Activated T-helper 1 cell treated with anti-CD3 and anti-CD28 coated beads, Interleukin-12 subunit alpha, Interleukin-12 subunit beta, Interleukin-2, Interleukin-4 antibody, amounts not matched to agents 30 ng/mL and 10 ng/mL and 1 ng/mL, durations not matched to agents 14 hours and 24 hours and 36 hours (primary cell): ENCODE measurements at regions not wholly inside any gene's neighbourhood (a gene's known extent, or its start where the extent isn't known, plus 50 kb on each side); places are given as distances from the start of the nearest gene placed in this dataset.

ENCODE experiments used
- DNase-seq: peaks from one replicate; pipeline ENCODE4 v3.0.0; 2021; ENCODE audit warnings: low spot score
- H3K27ac Mint-ChIP-seq: one replicate; pipeline ENCODE4 v1.8.0; 2021; ENCODE audit warnings: mild to moderate bottlenecking, mixed read lengths
- H3K27me3 Mint-ChIP-seq: one replicate; pipeline ENCODE4 v1.8.0; 2022; ENCODE audit warnings: mild to moderate bottlenecking, moderate library complexity, mixed read lengths; ENCODE audit not compliant: insufficient read depth
- H3K36me3 Mint-ChIP-seq: one replicate; pipeline ENCODE4 v1.8.0; 2021; ENCODE audit warnings: low read depth, mixed read lengths
- H3K4me1 Mint-ChIP-seq: one replicate; pipeline ENCODE4 v1.8.0; 2021; ENCODE audit warnings: low read depth, mixed read lengths
- H3K4me3 Mint-ChIP-seq: one replicate; pipeline ENCODE4 v1.8.0; 2021; ENCODE audit warnings: mild to moderate bottlenecking, moderate library complexity, mixed read lengths
- H3K9me3 Mint-ChIP-seq: one replicate; pipeline ENCODE4 v1.8.0; 2021; ENCODE audit warnings: mixed read lengths
- intact Hi-C: fragments of 100-400 bp; cut with micrococcal nuclease; formaldehyde crosslinking; loops from one replicate; pipeline ENCODE4 v1.15.1; 2024

- no peaks in the 10 kb centered on the region for H3K36me3 Mint-ChIP-seq
- no peaks in the 10 kb centered on the region for H3K9me3 Mint-ChIP-seq
- H3K4me3 Mint-ChIP-seq: no peak overlapping the region
- intact Hi-C loops: loop anchor here (1.0 kb wide), 1 partner anchor 1406 kb away; no protein-coding TSS in a partner anchor
- no peak overlapping the region for H3K27ac Mint-ChIP-seq
- H3K4me1 Mint-ChIP-seq: no peaks in the 10 kb centered on the region
- H3K27me3 Mint-ChIP-seq: no peaks in the 10 kb centered on the region
- DNase-seq: no peak
These were observed 91.6 kb downstream of the TMX3 start for GRCh38 chr18:68623342-68623741.

DNA sequence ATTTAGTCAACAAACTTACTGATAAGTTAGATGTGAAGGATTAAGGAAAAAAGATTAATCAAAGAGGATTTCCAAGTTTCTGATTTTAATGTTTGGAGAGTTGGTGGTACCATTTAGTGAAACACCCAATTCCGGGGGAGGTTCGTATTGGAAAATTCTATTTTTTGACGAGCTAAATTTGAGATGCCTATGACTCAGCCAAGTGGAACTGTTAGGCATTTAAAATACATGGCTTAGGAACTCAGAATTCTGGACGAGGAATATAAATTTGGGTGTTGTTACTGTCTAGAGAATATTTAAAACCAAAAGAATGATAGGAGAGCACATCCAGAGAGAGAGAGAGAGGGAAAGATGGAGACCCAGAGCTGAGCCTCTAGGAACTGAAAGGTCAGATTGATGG, 103.6 kb downstream of the TMX3 start:
- H3K27ac Mint-ChIP-seq: no peak overlapping the region
- no peak overlapping the region for H3K4me3 Mint-ChIP-seq
- no peaks in the 10 kb centered on the region for H3K36me3 Mint-ChIP-seq
- no peak for DNase-seq
- no peaks in the 10 kb centered on the region for H3K9me3 Mint-ChIP-seq
- no peaks in the 10 kb centered on the region for H3K4me1 Mint-ChIP-seq
- intact Hi-C loops: no loop called here
- H3K27me3 Mint-ChIP-seq: no peaks in the 10 kb centered on the region

GRCh38 chr18:68608851-68609490, 105.9 kb downstream of the TMX3 start:
- Mint-ChIP-seq H3K27ac (no peak overlapping the region), H3K4me3 (no peak overlapping the region), H3K4me1 (no peaks in the 10 kb centered on the region), H3K36me3 (no peaks in the 10 kb centered on the region), H3K27me3 (peaks cover 2% of the 10 kb centered on the region), H3K9me3 (no peaks in the 10 kb centered on the region)
- intact Hi-C loops: no loop called here
- DNase-seq: no peak

GRCh38 chr18:68607852-68608251, 107.1 kb downstream of the TMX3 start:
- intact Hi-C loops: no loop called here
- Mint-ChIP-seq H3K36me3 (no peaks in the 10 kb centered on the region), H3K9me3 (no peaks in the 10 kb centered on the region), H3K27me3 (peaks cover 2% of the 10 kb centered on the region), H3K4me3 (no peak overlapping the region), H3K4me1 (no peaks in the 10 kb centered on the region), H3K27ac (no peak overlapping the region)
- DNase-seq: no peak

DNA sequence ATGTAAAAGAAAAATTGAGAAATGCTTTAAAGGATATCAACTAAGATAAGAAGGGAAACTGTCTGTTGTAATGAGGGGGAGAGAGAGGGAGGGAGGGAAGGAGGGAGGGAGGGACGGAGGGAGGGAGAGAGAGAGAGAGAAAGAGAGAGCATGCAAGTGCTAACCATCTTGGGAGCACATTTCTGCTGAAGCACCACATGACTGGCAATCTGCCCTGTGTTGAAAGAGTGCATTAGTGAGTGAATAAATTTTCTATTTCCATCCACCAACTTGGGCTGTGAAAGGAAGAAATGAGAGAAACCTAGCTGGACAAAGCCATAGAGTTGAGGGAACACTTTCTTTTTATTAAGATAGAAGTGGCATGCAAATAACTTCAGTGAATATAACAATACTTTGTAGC, 110.7 kb downstream of the TMX3 start:
- no peak for DNase-seq
- H3K4me3 Mint-ChIP-seq: no peak overlapping the region
- no peaks in the 10 kb centered on the region for H3K9me3 Mint-ChIP-seq
- no peaks in the 10 kb centered on the region for H3K4me1 Mint-ChIP-seq
- H3K27me3 Mint-ChIP-seq: peaks cover 2% of the 10 kb centered on the region
- no peak overlapping the region for H3K27ac Mint-ChIP-seq
- H3K36me3 Mint-ChIP-seq: no peaks in the 10 kb centered on the region
- intact Hi-C loops: no loop called here

DNA sequence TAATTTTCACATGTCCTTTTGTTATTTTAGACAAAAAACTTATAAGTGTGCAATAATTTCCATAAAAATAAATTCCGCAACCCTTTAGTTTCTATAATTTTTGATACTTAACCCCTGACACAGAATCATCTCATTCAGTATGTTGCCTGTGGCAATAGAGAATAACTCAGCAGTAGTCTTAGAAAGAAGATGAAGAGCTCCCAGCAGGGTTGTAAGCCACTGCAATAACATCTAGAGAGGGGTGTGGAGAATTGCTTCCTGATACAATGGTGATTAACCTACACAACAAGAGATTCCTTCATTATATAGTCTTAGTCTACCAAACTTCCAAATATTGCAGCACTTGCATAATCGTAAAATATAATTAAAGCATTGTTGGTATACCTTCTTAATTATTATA, 118.9 kb downstream of the TMX3 start:
- Mint-ChIP-seq H3K27me3 (no peaks in the 10 kb centered on the region), H3K4me3 (no peak overlapping the region), H3K36me3 (no peaks in the 10 kb centered on the region), H3K4me1 (no peaks in the 10 kb centered on the region), H3K27ac (no peak overlapping the region), H3K9me3 (no peaks in the 10 kb centered on the region)
- intact Hi-C loops: no loop called here
- DNase-seq: no peak

- Mint-ChIP-seq H3K27ac (no peak overlapping the region), H3K9me3 (no peaks in the 10 kb centered on the region), H3K4me1 (no peaks in the 10 kb centered on the region), H3K36me3 (no peaks in the 10 kb centered on the region), H3K27me3 (peaks cover 2% of the 10 kb centered on the region), H3K4me3 (no peak overlapping the region)
- intact Hi-C loops: no loop called here
- no peak for DNase-seq
These were observed 126.7 kb downstream of the TMX3 start for GRCh38 chr18:68588169-68588568.

DNA sequence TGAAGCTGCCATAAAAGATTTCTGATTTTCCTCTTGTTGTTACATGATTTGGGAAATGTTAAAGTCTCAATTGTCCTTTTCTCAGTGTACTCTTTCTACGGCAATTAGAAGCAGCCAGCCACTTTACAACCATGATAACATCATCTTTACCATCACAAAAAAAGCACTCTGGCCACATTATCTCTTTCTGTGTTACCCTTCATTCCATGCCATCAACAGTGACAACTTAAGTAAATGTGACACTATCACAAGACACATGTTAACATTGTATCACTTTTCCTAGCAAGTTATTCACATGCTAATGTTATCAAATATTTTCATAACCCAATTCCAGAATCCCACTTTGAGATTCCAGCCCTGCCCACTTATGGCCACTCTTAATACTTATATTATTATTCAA, 131.2 kb downstream of the TMX3 start:
- Mint-ChIP-seq H3K4me3 (no peak overlapping the region), H3K9me3 (no peaks in the 10 kb centered on the region), H3K4me1 (no peaks in the 10 kb centered on the region), H3K27ac (no peak overlapping the region), H3K36me3 (no peaks in the 10 kb centered on the region), H3K27me3 (peaks cover 2% of the 10 kb centered on the region)
- intact Hi-C loops: no loop called here
- no peak for DNase-seq

DNA sequence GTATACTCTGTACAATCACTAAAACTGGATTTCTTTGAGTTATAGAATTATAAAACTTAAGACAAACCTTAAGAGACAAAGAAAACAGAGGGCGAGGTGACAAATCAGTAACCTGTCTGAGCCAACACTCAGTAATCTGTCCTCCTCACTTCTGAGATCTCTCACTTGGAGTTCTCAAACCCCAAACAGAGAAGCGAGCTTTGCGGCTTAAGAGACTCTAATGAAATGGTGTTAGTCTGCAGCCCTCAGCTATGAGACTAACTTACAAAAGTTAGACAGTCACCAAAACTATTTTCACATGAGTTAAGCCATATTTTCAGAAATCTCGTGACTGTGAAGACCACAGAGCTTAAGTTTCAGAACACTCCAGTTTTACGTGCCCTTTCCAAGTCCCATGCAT, 140.6 kb downstream of the TMX3 start:
- intact Hi-C loops: no loop called here
- H3K9me3 Mint-ChIP-seq: no peaks in the 10 kb centered on the region
- H3K4me3 Mint-ChIP-seq: no peak overlapping the region
- H3K4me1 Mint-ChIP-seq: no peaks in the 10 kb centered on the region
- no peak for DNase-seq
- no peaks in the 10 kb centered on the region for H3K36me3 Mint-ChIP-seq
- no peak overlapping the region for H3K27ac Mint-ChIP-seq
- peaks cover under 1% of the 10 kb centered on the region for H3K27me3 Mint-ChIP-seq

DNA sequence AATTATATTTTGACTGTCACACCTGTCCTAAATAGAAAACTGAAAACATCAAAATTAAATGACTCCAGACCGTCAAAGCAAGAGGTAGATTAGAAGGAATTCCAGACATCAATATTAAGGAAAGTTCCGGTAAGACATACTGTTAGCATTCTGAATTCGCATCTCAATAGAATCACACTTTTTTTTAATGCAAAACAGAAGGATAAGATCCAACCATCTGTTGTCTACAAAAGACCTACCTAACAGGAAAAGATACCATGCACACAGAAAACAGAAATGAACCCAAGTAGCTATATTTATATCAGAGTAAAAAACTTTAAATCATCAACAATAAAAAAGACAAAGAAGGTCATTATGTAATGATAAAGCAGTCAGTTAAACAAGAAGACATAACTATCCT, 145.0 kb downstream of the TMX3 start:
- Mint-ChIP-seq H3K4me1 (no peaks in the 10 kb centered on the region), H3K36me3 (no peaks in the 10 kb centered on the region), H3K27me3 (peaks cover 1% of the 10 kb centered on the region), H3K4me3 (no peak overlapping the region), H3K27ac (no peak overlapping the region), H3K9me3 (no peaks in the 10 kb centered on the region)
- intact Hi-C loops: no loop called here
- DNase-seq: no peak

- H3K27ac Mint-ChIP-seq: no peak overlapping the region
- intact Hi-C loops: no loop called here
- H3K36me3 Mint-ChIP-seq: no peaks in the 10 kb centered on the region
- H3K4me1 Mint-ChIP-seq: no peaks in the 10 kb centered on the region
- no peak for DNase-seq
- H3K4me3 Mint-ChIP-seq: no peak overlapping the region
- peaks cover 1% of the 10 kb centered on the region for H3K27me3 Mint-ChIP-seq
- no peaks in the 10 kb centered on the region for H3K9me3 Mint-ChIP-seq
These were observed 146.3 kb downstream of the TMX3 start for GRCh38 chr18:68568364-68569155.

DNA sequence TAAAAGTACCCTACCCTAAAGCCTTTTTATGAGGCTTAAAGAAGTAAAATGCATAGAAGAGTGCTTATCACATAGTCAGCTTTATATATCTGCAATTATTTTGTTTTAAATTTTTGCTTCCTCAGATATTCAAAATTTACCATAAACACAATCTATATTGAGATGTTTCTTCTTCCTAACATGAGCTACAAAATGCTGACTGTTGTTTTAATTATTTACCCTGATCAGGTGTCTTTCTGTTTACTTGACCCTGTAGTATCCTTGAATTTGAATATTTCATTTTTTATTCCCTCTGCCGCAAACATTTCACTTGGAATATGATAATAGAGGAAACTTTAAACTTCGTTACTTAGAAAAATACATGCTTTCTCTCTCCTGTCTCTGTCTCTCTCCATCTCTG, 147.9 kb downstream of the TMX3 start:
- intact Hi-C loops: no loop called here
- H3K4me3 Mint-ChIP-seq: no peak overlapping the region
- no peak overlapping the region for H3K27ac Mint-ChIP-seq
- H3K9me3 Mint-ChIP-seq: no peaks in the 10 kb centered on the region
- peaks cover 1% of the 10 kb centered on the region for H3K27me3 Mint-ChIP-seq
- DNase-seq: no peak
- H3K4me1 Mint-ChIP-seq: no peaks in the 10 kb centered on the region
- H3K36me3 Mint-ChIP-seq: no peaks in the 10 kb centered on the region

- Mint-ChIP-seq H3K4me3 (no peak overlapping the region), H3K4me1 (no peaks in the 10 kb centered on the region), H3K27me3 (peaks cover 1% of the 10 kb centered on the region), H3K27ac (no peak overlapping the region), H3K9me3 (no peaks in the 10 kb centered on the region), H3K36me3 (no peaks in the 10 kb centered on the region)
- no peak for DNase-seq
- intact Hi-C loops: no loop called here
These were observed 149.9 kb downstream of the TMX3 start for GRCh38 chr18:68564961-68565360.
